Right atrium auricular region (tissue), 2 donors: ENCODE measurements at regions not wholly inside any gene's neighbourhood (a gene's known extent, or its start where the extent isn't known, plus 50 kb on each side); places are given as distances from the start of the nearest gene placed in this dataset.

Experiments used
- DNase-seq: peaks from one replicate; pipeline ENCODE4 v3.0.0-alpha.2; 2019; ENCODE audit warnings: low spot score
- H3K27ac ChIP-seq, 2 donors: fragments of 200-600 bp; sonication (generic); 1 replicate in 1 of 2; 2 replicates in 1 of 2; pipeline ENCODE4 v1.5.1; 2016 to 2019
- H3K27me3 ChIP-seq, 2 donors: fragments of 200-600 bp; sonication (generic); one replicate each; pipeline versions ENCODE4 v1.5.1 to v1.6.0; 2017 to 2019
- H3K36me3 ChIP-seq: fragments of 200-600 bp; sonication (generic); one replicate; pipeline ENCODE4 v1.5.1; 2016
- H3K4me1 ChIP-seq, 2 donors: fragments of 200-600 bp; sonication (generic); one replicate each; pipeline versions ENCODE4 v1.5.1 to v1.6.0; 2017 to 2019
- H3K4me3 ChIP-seq, 2 donors: fragments of 200-600 bp; sonication (generic); 1 replicate in 1 of 2; 2 replicates in 1 of 2; pipeline ENCODE4 v1.5.1; 2017 to 2019; ENCODE audit warnings: mild to moderate bottlenecking in 1 of 2, moderate library complexity in 1 of 2
- H3K9me3 ChIP-seq, 2 donors: fragments of 200-600 bp; sonication (generic); one replicate each; pipeline ENCODE4 v1.5.1; 2019
- CTCF ChIP-seq, 2 donors: fragments of 200-600 bp; sonication (generic); IDR thresholded peaks; one replicate each; pipeline ENCODE4 v1.5.1; 2019; ENCODE audit warnings: antibody characterized with exemption in 2 of 2

GRCh38 chr6:53995935-53996334 lies 115.3 kb upstream of the MLIP start:
- H3K4me1 ChIP-seq = peaks cover 0 to 11% of the 10 kb centered on the region in 2 donors
- H3K27me3 ChIP-seq = no peaks in the 10 kb centered on the region
- no peak overlapping the region for H3K27ac ChIP-seq
- H3K9me3 ChIP-seq = no peaks in the 10 kb centered on the region
- H3K4me3 ChIP-seq = no peak overlapping the region
- no peaks in the 10 kb centered on the region for H3K36me3 ChIP-seq
- no peak for DNase-seq
- TF ChIP-seq CTCF (IDR thresholded peaks at IDR 0.05) = no peak

GRCh38 chr6:53998303-53998702 lies 112.9 kb upstream of the MLIP start:
- TF ChIP-seq CTCF (IDR thresholded peaks at IDR 0.05) = no peak
- H3K9me3 ChIP-seq = no peaks in the 10 kb centered on the region
- H3K27ac ChIP-seq = peak overlapping the region in 1 of 2 donors; percentile 2
- H3K4me3 ChIP-seq = no peak overlapping the region
- H3K27me3 ChIP-seq = no peaks in the 10 kb centered on the region
- DNase-seq = no peak
- H3K4me1 ChIP-seq = peaks cover 0 to 20% of the 10 kb centered on the region in 2 donors
- H3K36me3 ChIP-seq = no peaks in the 10 kb centered on the region

GRCh38 chr6:53999088-53999755 lies 112.0 kb upstream of the MLIP start:
- no peak for DNase-seq
- H3K4me3 ChIP-seq = no peak overlapping the region
- no peak for TF ChIP-seq CTCF (IDR thresholded peaks at IDR 0.05)
- H3K4me1 ChIP-seq = peaks cover 0 to 20% of the 10 kb centered on the region in 2 donors
- no peaks in the 10 kb centered on the region for H3K27me3 ChIP-seq
- peak overlapping the region in 1 of 2 donors; percentile 7 for H3K27ac ChIP-seq
- no peaks in the 10 kb centered on the region for H3K36me3 ChIP-seq
- H3K9me3 ChIP-seq = no peaks in the 10 kb centered on the region

GRCh38 chr6:54002116-54002515 lies 109.1 kb upstream of the MLIP start:
- no peak for TF ChIP-seq CTCF (IDR thresholded peaks at IDR 0.05)
- no peak overlapping the region for H3K4me3 ChIP-seq
- no peak overlapping the region for H3K27ac ChIP-seq
- H3K4me1 ChIP-seq = peaks cover 0 to 20% of the 10 kb centered on the region in 2 donors
- DNase-seq = no peak
- H3K27me3 ChIP-seq = no peaks in the 10 kb centered on the region
- no peaks in the 10 kb centered on the region for H3K36me3 ChIP-seq
- H3K9me3 ChIP-seq = no peaks in the 10 kb centered on the region

- DNase-seq = no peak
- TF ChIP-seq CTCF (IDR thresholded peaks at IDR 0.05) = no peak
Observed at GRCh38 chr6:54003316-54003715, 107.9 kb upstream of the MLIP start.

GRCh38 chr6:54008589-54008988 lies 102.7 kb upstream of the MLIP start:
- Histone ChIP-seq H3K4me1 (peaks cover 0 to 25% of the 10 kb centered on the region in 2 donors), H3K27me3 (no peaks in the 10 kb centered on the region)

More at GRCh38 chr6:54003316-54003715, 107.9 kb upstream of the MLIP start:
- Histone ChIP-seq H3K36me3 (no peaks in the 10 kb centered on the region), H3K4me1 (peaks cover 0 to 18% of the 10 kb centered on the region in 2 donors), H3K27ac (no peak overlapping the region), H3K27me3 (no peaks in the 10 kb centered on the region), H3K9me3 (no peaks in the 10 kb centered on the region), H3K4me3 (no peak overlapping the region)

More at GRCh38 chr6:54008589-54008988, 102.7 kb upstream of the MLIP start:
- no peak overlapping the region for H3K4me3 ChIP-seq
- no peak for TF ChIP-seq CTCF (IDR thresholded peaks at IDR 0.05)
- no peak for DNase-seq
- no peaks in the 10 kb centered on the region for H3K36me3 ChIP-seq
- peaks cover 0 to 2% of the 10 kb centered on the region in 2 donors for H3K9me3 ChIP-seq
- H3K27ac ChIP-seq = no peak overlapping the region
